Suppressor macrophage (primary cell): ENCODE measurements at regions not wholly inside any gene's neighbourhood (a gene's known extent, or its start where the extent isn't known, plus 50 kb on each side); places are given as distances from the start of the nearest gene placed in this dataset.

Experiments
- DNase-seq, 4 experiments: peaks; one replicate each; pipeline ENCODE4 v3.0.0-alpha.2; 2020 to 2022

DNA sequence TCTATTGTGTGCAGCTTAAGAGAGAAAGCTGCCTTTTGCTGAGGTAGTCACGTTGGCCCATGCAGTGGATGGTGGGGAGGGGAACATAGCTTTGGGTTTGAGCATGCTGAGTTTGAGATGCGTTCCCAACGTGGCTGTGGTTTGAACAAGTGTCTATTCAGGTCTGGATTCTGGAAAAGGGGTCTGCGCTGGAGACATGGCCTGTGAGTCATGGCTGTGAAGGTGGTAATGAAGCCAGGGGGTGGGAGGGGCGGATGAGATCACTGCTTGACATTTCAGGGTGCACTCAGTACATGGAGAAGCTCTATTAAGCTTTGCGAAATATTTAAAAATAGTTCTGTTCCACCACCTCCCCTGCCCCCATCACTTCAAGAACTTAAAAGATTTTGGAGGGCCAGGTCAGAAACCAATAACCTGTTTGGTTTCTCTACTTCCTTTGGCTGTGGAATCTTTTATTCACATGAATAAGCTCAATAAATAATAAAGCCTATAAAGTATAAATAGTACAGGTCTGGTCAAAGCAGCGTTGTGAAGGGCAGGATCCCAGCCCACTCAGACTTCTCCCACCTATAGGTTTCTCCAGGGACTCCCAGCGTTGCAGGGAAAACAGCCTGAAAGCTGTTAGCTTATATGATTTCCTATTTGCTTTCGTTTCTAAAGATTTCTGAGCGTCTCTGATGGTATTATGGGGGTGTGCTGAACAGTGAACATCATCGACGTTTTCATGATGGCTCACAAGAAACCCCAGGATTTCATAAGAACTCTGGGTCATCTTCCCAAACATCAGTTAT lies 189.9 kb downstream of the NSG2 start:
- DNase-seq: peak in 1 of 4 experiments; percentile 6

DNA sequence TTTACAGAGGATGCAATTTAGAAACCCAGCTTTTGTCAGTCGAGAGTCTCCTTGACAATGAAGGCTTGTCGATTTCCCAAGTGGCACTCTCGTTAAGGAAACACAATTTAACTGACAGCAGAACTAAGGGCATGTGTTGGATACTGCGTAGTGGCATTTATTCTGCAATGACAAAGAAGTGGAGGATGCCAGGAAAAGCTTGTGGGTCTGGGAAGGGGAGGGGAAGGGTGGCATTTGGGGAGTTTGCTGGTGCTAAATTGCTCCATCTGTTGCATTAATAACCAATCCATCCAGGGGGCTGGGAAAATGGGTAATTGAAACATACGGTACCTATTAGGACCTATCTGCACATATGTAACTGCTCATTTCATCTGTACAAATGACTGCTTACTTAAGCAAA lies 190.6 kb downstream of the NSG2 start:
- no peak for DNase-seq

DNA sequence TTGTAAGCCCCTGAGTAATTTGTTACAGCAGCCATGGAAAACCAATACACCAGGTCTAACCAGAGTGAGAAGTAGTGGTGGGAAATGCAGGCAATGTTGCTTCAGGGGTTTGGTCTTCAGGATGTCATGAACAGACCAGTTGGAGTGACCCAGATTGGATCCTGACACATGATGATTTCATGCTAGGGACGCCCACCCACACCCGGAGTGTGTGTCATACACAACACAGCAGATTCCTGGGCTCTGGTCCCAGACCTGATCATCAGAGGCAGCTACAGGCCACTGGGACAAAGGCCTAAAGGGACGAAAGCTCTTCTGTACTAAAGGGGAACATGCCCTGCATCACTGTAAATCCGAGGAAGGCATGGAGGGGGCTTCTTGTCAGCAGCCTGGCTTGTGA lies 194.2 kb downstream of the NSG2 start:
- DNase-seq: peak in 1 of 4 experiments; percentile 22

DNA sequence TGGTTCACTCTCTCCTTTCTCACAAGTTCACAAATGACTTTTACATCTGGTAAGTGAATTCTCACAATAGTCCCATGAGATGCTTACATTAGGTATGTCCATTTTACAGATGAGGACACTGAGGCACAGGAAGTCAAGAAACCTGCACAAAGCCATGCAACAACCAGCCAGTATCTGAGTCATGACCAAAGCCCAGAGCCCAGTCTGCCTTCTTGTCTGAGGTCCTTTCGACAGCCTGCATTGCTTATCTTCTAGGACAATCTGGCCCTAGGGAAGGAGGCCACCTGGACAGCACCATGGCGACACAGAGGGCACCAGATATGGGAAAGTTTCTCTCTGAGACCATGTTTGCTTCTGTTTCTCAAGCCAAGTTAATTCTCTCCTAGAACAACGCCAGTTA lies 197.1 kb downstream of the NSG2 start:
- DNase-seq: no peak

DNA sequence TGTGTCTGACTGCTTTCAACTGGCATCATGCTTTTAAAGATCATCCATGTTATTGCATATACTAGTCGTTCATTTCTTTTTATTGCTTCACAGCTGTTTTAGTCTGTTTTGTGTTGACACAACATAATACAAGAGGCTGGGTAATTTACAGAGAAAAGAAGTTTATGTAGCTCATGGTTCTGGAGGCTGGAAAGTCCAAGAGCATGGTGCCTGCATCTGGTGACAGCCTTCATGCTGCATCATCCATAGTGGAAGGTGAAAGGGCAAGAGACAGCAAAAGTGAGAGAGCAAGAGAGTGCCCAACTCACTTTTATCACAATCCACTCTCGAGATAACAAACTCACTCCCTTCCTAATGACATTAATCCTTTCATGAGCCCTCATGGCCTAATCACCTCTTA lies 198.4 kb downstream of the NSG2 start:
- DNase-seq: no peak

DNA sequence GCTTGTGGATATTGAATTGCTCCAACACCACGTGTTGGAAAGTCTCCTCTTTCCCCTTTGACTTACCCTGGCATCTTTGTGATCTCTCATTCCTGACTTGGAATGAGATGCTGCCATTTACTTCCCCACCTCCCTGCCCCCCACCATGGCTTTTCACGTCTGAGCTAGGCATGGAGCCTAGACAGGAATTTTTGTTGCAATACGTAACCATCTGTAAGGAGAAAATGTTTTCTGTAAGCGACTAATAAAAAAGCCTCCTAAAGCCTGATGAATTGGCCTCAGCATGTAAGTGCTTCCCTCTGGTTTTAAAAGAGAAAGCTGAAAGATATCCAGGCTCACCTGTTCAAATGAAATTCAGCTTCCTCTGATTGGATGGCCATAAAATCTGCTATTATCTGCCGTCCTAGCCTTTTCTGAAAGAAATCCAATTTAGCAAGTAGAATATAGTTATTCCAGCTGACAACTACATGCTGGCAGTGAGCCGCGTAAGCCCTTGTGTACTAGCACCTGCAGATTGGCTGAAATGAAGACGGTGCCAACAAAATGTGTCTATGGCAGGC lies 200.1 kb downstream of the NSG2 start:
- no peak for DNase-seq

DNA sequence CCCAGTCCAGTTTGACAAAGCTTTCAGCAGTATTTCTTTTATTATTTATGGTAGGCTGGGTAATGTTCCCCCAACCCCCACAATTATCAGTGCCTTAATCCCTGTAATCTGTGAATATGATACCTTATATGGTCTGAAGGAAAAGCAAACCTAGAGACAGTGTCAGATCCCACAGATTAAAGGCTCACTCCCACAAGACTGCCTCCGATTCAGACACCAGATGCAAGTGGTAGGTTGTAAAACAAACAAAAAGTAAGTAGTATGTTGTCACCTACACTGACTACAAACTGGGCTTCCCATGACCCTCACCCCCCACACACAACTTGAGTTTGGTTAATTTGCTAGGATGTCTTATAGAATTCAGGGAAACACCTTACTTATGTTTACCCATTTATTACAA lies 201.2 kb downstream of the NSG2 start:
- no peak for DNase-seq

DNA sequence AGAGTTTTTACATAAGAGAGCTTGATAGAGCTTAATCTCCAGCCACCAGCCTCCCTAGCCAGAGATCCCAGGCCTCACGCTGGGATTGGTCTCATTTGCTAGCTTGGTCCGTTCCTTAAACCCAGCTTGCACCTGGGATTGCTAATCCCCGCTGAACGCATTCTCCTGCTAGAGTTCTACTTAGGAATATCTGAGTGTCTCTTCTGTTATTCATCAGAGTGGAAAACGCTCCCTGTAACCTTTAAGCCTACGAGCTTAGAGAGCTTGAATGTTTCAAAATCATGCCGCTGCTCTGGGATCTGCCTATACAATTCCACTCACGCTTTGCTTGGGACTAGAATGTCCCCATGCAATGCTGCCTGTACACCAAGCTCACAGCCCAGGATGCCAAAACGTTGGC lies 201.8 kb downstream of the NSG2 start:
- DNase-seq: no peak

DNA sequence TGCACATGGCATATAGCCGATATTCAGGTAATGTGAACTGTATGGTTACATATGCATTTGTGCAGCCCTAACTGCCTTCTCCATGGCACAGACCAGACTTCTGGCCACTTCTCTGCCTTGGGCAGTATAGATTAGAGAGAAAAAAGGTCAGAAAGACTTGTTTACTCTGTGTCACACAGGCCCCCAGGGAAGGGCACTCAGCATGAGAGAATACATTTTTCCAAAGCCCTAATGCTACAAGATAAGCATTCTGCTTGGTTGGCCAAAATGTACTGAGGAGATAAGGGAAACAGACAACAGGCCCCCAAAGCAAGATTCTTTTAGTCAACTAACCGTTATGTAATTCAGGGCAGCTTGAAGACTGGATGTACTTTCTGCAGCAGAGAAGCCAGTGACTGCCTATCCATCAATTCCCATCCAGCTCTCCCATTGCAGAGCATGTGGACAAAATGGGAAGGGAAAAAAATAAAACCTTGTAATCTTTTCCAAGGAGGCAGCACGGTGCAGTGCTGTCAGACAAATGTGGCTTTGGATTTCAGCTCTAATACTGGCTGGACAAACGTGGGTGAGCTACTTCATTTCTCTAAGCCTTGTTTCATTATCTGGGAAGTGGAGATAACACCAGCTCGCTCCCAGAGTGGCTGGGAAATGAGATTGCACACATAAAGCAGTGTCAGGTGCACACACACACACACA lies 205.9 kb downstream of the NSG2 start:
- no peak for DNase-seq

DNA sequence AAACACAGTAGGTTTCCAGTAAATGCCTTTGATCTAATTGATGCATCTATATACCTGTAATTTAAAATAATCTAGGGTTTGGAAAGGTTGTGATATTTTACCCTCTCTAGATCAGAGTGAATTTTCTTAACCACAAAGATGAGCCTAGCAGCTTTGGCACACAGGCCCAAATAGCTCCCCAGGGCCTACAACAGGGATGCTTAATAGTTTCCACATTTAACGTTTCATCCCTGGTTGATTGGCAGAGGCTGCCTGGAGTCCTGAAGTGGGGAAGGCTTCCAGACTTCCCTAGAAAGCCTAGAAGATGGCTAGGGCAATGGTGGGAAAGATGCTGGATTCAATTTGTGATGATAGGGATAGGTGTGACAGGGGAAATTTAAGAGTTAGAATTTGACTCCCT lies 206.6 kb downstream of the NSG2 start:
- no peak for DNase-seq

DNA sequence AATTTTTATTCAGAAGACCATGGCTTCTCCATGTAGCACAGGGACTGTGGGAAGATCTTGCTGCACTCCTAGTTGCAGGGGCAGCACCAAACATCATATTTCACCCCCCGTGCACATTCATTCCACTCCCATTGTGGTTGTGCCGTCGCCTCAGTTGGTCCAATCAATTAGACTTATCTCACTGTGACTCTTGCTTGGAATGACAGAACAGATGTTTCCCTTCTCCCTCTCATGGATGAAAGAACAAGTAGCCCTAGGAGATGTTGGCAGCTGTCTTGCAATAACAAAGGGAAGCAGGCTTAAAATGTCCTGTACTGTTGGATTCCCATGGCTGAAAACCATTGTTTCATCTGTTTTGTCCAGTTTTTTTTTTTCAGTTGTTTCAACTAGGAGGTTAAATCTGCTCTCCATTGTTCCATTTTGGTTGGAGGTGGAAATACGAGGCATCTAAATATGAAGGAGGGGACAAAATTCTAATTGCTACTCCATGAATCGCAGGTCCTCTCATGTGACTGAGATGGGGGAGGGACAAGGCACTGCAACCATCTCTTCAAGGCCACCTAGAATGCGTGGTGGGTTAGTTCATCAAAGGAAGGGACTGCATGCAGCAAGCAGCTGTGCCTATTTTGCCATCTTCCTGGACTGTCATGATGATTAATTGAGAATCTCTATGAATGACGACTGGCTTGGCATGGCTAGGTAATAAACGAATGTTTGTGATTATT lies 214.4 kb downstream of the NSG2 start:
- DNase-seq: no peak

DNA sequence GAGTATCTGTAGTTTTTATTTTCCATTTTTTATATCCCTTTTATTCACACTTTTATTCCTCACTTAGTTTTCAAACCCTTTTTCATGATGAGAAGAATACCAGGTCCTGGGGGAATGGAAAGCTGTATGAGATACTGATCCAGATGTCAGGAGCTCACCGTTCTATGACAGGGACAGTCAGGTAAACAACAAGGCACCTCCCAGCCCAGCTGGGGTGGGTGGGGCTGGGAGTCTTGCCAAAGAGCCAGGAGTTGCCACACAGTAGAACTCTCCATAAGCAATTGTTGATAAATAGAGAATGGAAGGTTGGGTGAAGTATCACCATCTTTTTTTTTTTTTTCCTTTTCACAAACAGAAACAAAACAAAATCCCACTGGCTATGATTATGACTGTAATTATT lies 225.8 kb downstream of the NSG2 start:
- no peak for DNase-seq

DNA sequence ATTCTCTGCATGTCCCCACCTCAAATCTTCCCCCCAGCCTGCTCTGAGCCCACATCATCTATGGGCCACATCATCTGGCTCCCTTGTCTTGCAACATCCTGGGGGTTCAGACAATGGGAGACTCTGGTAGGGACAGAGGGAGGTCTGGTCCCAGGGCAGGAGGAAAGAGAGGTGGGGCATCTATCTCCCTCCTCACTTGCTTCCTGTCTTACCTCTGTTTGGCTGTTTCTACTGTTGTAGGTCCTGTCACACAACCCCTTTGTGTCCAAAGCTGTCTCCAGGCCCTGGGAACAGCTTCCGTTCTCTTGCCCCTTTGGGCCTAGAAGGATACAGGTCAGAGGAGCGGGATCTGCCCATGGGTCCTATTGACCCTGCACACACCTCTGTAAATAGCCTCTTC lies 227.2 kb downstream of the NSG2 start:
- no peak for DNase-seq

DNA sequence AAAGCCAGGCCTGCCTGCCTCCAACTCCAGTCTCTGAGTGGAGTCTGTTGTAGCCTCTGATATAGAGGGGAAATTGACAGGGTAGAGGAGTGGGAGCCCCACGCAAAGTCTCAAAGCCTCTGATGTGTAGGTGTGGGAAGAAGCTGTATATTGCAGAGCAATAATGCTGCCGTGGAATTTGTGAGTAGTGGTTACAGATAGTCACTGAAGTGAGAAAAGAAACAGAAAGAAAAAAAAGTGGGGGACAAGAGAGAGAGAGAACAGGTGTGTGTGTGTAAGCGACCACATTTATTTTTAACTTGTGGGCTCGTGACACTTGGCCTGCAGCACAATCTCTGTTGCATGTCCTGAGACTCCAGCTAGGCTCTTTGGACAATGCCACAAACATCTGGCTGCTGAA lies 227.8 kb downstream of the NSG2 start:
- no peak for DNase-seq

DNA sequence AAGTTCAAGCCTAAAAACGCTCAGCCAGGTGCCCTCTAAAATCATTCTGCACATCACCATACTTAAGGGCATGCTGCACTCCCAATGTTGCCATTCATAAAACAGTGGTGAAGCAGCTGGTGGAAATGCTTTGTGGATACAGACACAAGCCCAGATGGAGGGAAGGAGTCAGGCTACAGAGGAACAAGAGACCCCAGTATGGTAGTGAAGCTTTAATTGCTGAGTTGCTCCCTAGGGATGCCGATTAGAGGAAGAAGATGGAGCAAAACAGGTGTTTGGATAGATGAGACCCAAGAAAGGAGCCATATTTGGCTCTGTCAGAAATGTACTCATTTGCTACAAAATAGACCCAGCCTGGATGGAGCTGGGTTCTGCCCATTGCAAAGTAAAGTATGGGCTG lies 230.5 kb downstream of the NSG2 start:
- no peak for DNase-seq

DNA sequence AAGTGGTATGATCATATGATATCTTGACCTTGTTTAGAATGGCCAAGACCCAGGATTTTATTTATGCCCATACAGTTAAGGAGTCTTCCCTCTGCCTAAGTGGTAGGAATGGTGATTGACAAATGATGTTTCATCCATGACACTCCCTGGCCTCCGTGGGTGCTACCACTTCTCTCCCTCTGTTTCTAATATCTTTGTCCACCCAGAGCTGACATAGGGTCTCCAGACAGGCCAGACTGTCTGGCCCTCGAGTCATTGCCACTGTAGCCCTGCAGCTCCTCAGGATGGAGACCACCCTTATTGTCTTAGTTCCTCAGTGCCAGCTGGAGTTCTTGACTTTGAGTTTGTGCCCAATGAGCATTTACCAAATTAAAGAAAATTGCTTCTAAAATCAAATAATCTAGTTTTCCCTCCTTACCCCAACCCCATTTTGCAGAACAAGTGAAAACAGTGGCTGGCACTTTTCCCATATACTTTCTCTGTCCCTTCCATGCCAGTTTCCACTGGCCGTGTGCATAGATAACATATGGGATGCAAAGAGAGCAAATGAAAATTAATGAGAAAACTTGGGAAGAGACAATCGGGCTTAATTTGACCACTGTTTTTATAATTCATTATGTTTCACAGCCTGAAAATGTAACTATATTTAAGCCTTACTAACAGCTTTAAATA lies 235.7 kb downstream of the NSG2 start:
- DNase-seq: no peak

DNA sequence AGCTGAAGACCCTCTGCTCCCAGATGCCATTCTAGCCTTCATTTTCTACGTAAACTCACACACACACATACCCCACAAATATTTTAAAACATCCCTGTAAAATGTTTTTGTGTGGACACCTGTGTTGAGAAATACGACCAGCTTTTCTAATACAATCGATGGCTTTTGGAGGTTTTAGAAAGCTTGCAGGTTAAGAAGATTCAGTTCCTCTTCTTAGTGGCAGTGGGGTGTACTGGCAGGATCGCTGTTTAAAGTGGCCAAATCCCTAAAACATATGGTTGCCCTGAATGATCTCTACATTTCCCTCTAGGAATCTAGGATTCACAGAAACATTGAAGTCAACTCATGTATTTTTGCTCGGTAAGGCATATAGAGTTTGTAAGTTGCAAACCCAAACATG lies 236.3 kb downstream of the NSG2 start:
- DNase-seq: no peak

DNA sequence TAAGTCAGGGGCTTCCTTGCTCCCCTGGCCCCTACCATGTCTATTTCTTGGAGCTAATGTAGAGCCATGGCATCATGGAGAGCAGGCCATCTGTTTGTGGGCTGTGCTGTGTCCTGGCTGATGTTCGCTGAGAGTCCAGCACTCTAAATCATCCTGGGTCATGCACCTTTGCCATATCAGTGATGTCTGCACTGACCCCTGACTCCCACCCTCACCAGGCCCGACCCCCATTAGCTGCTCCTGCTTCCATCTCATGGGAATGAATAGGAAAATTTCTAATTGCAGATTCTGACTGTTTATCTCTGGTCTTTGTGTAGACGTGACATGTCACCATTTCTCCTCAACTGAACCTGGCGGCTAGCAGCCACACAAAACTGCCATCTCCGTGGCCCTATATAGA lies 236.9 kb downstream of the NSG2 start:
- DNase-seq: no peak

DNA sequence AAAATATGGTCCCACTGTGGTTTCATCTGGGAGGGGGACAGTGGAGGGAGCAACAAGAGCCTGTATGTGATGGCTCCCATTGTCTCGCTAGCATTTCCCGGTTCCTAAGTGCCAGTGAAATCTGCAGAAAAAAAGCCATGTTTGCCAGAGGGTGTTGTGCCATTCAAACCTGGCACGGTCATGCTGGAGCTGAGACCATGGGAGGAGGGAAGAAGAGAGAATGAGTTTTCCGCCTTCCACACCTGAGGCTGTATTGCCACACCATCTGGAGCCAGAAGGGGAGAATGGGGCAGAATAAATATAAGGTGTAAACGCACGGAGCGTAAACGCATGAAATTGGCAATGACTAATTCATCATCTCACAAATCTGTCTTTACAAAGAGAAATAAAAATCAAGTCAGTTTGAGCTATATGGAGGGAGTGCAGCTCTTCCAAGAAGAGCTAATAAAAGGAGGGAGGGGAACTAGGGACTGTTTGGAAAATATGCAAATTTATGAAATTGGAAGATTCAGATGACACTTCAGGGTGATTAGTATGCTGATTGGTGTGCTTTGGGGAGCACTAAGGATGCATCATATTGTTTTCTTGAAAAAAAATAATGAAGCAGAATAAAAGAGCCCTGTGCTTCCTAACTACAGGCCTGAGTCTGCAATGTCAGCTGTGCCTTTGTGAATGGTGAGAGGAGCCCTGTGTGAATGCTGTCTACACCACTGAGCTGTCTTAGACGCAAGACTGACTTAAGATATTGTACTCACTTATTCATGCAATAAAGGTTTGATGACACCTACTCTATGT lies 237.9 kb downstream of the NSG2 start:
- DNase-seq: no peak

DNA sequence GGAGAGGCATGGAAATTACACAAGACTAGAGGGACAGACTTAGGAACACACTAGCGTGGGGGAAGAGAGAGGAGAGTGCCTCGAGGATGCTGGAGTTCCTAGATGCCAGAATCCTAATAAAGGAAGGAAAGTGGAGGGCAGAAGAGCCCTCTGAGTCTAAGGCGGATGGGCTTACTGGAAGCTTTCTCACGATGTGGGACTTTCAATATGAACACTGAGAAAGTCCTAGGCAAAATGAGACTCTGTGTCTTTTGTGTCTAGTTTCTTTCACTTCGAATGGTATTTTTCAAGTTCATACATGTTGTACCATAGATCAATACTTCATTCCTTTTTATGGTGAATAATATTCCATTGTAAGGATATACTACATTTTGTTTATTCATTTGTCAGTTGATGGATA lies 239.4 kb downstream of the NSG2 start:
- DNase-seq: no peak

DNA sequence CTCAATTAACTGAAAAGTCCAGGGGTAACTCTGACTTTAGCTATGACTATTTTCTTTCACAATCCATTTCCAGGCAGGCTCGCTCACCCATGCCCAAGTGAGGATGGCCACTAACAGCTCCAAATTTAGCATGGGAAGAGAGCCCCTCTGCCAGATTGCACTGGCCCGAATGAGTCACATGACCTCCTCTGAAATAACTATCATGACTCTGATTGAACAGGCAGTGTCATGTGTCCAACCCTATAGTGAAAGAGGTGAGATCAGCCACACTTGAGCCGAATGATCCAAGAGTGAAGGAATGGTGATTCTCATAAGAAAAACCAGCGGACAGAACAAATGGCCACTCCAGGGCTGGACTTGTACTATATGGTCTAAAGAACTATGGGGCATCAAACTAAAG lies 242.3 kb downstream of the NSG2 start:
- DNase-seq: no peak

DNA sequence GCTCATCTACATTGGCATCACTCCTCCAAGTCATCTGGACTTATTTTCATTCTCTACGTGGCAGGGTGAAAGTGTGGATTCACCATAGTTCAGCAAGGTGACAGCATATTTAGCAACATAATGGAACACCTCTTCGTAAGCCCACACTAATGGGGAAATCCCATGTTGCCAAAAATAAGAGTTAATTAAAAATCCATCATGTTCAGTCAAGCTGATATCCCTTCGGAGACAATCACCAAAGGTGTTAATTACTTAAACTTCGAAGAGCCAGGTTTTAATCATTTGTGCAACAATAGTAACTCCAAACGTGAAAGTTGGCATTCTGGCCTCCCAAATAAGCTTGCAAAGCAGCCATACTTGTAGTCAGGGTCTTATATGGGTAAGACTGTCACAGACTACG lies 242.9 kb downstream of the NSG2 start:
- DNase-seq: no peak
